Gastroesophageal sphincter (tissue), 4 donors: ENCODE measurements at regions not wholly inside any gene's neighbourhood (a gene's known extent, or its start where the extent isn't known, plus 50 kb on each side); places are given as distances from the start of the nearest gene placed in this dataset.

ENCODE experiments used
- ATAC-seq: fragments of 150-250 bp; one replicate; pipeline ENCODE4 v1.9.1; 2016; ENCODE audit warnings: mild to moderate bottlenecking, moderate library complexity
- H3K27ac ChIP-seq, 4 donors: fragments of 200-600 bp; sonication (generic) in 3 of 4; 1 replicate in 3 of 4; 2 replicates in 1 of 4; pipeline ENCODE4 v1.5.1; 2016 to 2019
- H3K27me3 ChIP-seq: fragments of 200-600 bp; sonication (generic); one replicate; pipeline ENCODE4 v1.5.1; 2019
- H3K36me3 ChIP-seq, 2 donors: fragments of 200-600 bp; sonication (generic); one replicate each; pipeline ENCODE4 v1.5.1; 2019; ENCODE audit warnings: control low read depth in 1 of 2
- H3K4me1 ChIP-seq, 3 donors: fragments of 200-600 bp; sonication (generic); 1 replicate in 2 of 3; 2 replicates in 1 of 3; pipeline ENCODE4 v1.5.1; 2016 to 2019; ENCODE audit warnings: control low read depth in 2 of 3
- H3K4me3 ChIP-seq, 2 donors: fragments of 200-600 bp; sonication (generic); one replicate each; pipeline ENCODE4 v1.5.1; 2019; ENCODE audit warnings: mild to moderate bottlenecking in 1 of 2, moderate library complexity in 1 of 2
- H3K9me3 ChIP-seq, 3 donors: fragments of 200-600 bp; sonication (generic); one replicate each; pipeline ENCODE4 v1.5.1; 2017 to 2019; ENCODE audit warnings: control low read depth in 2 of 3
- CTCF ChIP-seq, 4 experiments: fragments of 200-600 bp in 2 of 4; fragments of 450-650 bp in 2 of 4; sonication (generic) in 1 of 4; IDR thresholded peaks; one replicate each; pipeline ENCODE4 v1.5.1; 2017 to 2019; ENCODE audit warnings: antibody characterized with exemption in 4 of 4, mild to moderate bottlenecking in 2 of 4, moderate library complexity in 2 of 4
- EP300 ChIP-seq: sonication (generic); formaldehyde crosslinking; IDR thresholded peaks from one replicate; pipeline ENCODE4 v1.6.1; 2017; ENCODE audit warnings: antibody characterized with exemption, mild to moderate bottlenecking
- POLR2A ChIP-seq, 2 donors: fragments of 450-650 bp; IDR thresholded peaks; one replicate each; pipeline ENCODE4 v1.6.1; 2017; ENCODE audit warnings: antibody characterized with exemption in 2 of 2, mild to moderate bottlenecking in 2 of 2, moderate library complexity in 1 of 2
- POLR2AphosphoS5 ChIP-seq: sonication (generic); formaldehyde crosslinking; IDR thresholded peaks from one replicate; pipeline ENCODE4 v1.6.1; 2017; ENCODE audit warnings: antibody characterized with exemption
- WGBS, 2 donors: methylation state at CpG; one replicate each; pipeline ENCODE4 v1.1.5; 2018; ENCODE audit warnings: low coverage in 1 of 2; 5-methylcytosine and 5-hydroxymethylcytosine counted together

GRCh38 chr3:152606146-152606545, 228.8 kb upstream of the P2RY1 start:
- peaks cover 0 to 13% (median 0%) of the 10 kb centered on the region in 3 donors for H3K9me3 ChIP-seq
- no peak overlapping the region for H3K27ac ChIP-seq
- H3K4me3 ChIP-seq: no peak overlapping the region
- no peak for ATAC-seq
- H3K36me3 ChIP-seq: no peaks in the 10 kb centered on the region
- TF ChIP-seq POLR2A (IDR thresholded peaks at IDR 0.05) (no peak), EP300 (no peak), CTCF (IDR thresholded peaks at IDR 0.05) (no peak), POLR2AphosphoS5 (no peak)
- WGBS, 2 donors: 78 to 89% methylated on average over 7 of the region's 7 CpGs
- no peaks in the 10 kb centered on the region for H3K4me1 ChIP-seq
- no peaks in the 10 kb centered on the region for H3K27me3 ChIP-seq

GRCh38 chr3:152607179-152607578, 227.8 kb upstream of the P2RY1 start:
- no peak overlapping the region for H3K27ac ChIP-seq
- H3K27me3 ChIP-seq: no peaks in the 10 kb centered on the region
- ATAC-seq: no peak
- H3K4me3 ChIP-seq: no peak overlapping the region
- no peaks in the 10 kb centered on the region for H3K36me3 ChIP-seq
- peaks cover 0 to 13% (median 0%) of the 10 kb centered on the region in 3 donors for H3K9me3 ChIP-seq
- 82 to 95% methylated on average over 1 of the region's 1 CpG for WGBS, 2 donors
- H3K4me1 ChIP-seq: peaks cover 0 to 10% (median 0%) of the 10 kb centered on the region in 3 donors
- TF ChIP-seq CTCF (IDR thresholded peaks at IDR 0.05) (no peak), EP300 (no peak), POLR2AphosphoS5 (no peak), POLR2A (IDR thresholded peaks at IDR 0.05) (no peak)

GRCh38 chr3:152608696-152609594, 226.0 kb upstream of the P2RY1 start:
- H3K9me3 ChIP-seq: peaks cover 0 to 8% (median 0%) of the 10 kb centered on the region in 3 donors
- no peak overlapping the region for H3K4me3 ChIP-seq
- ATAC-seq: no peak
- WGBS, 2 donors: 72 to 92% methylated on average over 8 of the region's 8 CpGs
- peaks cover 0 to 12% (median 0%) of the 10 kb centered on the region in 3 donors for H3K4me1 ChIP-seq
- H3K27me3 ChIP-seq: no peaks in the 10 kb centered on the region
- no peak overlapping the region for H3K27ac ChIP-seq
- TF ChIP-seq EP300: no peak
- TF ChIP-seq POLR2AphosphoS5: no peak
- TF ChIP-seq CTCF (IDR thresholded peaks at IDR 0.05): no peak
- no peak for TF ChIP-seq POLR2A (IDR thresholded peaks at IDR 0.05)
- no peaks in the 10 kb centered on the region for H3K36me3 ChIP-seq

GRCh38 chr3:152609891-152610290, 225.0 kb upstream of the P2RY1 start:
- no peak overlapping the region for H3K4me3 ChIP-seq
- H3K36me3 ChIP-seq: no peaks in the 10 kb centered on the region
- no peak overlapping the region for H3K27ac ChIP-seq
- TF ChIP-seq EP300: no peak
- TF ChIP-seq POLR2A (IDR thresholded peaks at IDR 0.05): no peak
- no peak for TF ChIP-seq POLR2AphosphoS5
- no peak for TF ChIP-seq CTCF (IDR thresholded peaks at IDR 0.05)
- H3K27me3 ChIP-seq: no peaks in the 10 kb centered on the region
- no peaks in the 10 kb centered on the region for H3K9me3 ChIP-seq
- ATAC-seq: no peak
- peaks cover 0 to 12% (median 0%) of the 10 kb centered on the region in 3 donors for H3K4me1 ChIP-seq

GRCh38 chr3:152610622-152611021, 224.3 kb upstream of the P2RY1 start:
- no peak for TF ChIP-seq POLR2AphosphoS5
- Histone ChIP-seq H3K9me3 (no peaks in the 10 kb centered on the region), H3K4me1 (peaks cover 0 to 12% (median 0%) of the 10 kb centered on the region in 3 donors), H3K27me3 (no peaks in the 10 kb centered on the region), H3K4me3 (no peak overlapping the region), H3K36me3 (no peaks in the 10 kb centered on the region), H3K27ac (no peak overlapping the region)
- ATAC-seq: no peak
- WGBS, 2 donors: 94 to 95% methylated on average over 3 to 6 of the region's 6 CpGs
